Tibial nerve (tissue), 4 donors: ENCODE measurements at regions not wholly inside any gene's neighbourhood (a gene's known extent, or its start where the extent isn't known, plus 50 kb on each side); places are given as distances from the start of the nearest gene placed in this dataset.

Experiments used
- DNase-seq, 2 donors: peaks; one replicate each; pipeline ENCODE4 v3.0.0-alpha.2; 2019; ENCODE audit warnings: low spot score in 2 of 2
- H3K27ac ChIP-seq, 4 donors: fragments of 200-600 bp; sonication (generic) in 3 of 4; one replicate each; pipeline ENCODE4 v1.5.1; 2017 to 2019; ENCODE audit warnings: mild to moderate bottlenecking in 1 of 4
- H3K27me3 ChIP-seq, 2 donors: fragments of 200-600 bp; sonication (generic) in 1 of 2; one replicate each; pipeline versions ENCODE4 v1.5.1 to v1.6.0; 2017 to 2019
- H3K36me3 ChIP-seq, 3 donors: fragments of 200-600 bp; sonication (generic); one replicate each; pipeline ENCODE4 v1.5.1; 2018 to 2019
- H3K4me1 ChIP-seq, 4 donors: fragments of 200-600 bp; sonication (generic) in 3 of 4; one replicate each; pipeline ENCODE4 v1.5.1; 2017 to 2019
- H3K4me3 ChIP-seq, 4 donors: fragments of 200-600 bp; sonication (generic) in 3 of 4; one replicate each; pipeline ENCODE4 v1.5.1; 2017 to 2019; ENCODE audit warnings: mild to moderate bottlenecking in 1 of 4, moderate library complexity in 1 of 4
- H3K9me3 ChIP-seq, 4 donors: fragments of 200-600 bp; sonication (generic) in 3 of 4; one replicate each; pipeline ENCODE4 v1.5.1; 2017 to 2019
- CTCF ChIP-seq, 5 experiments: fragments of 200-600 bp in 3 of 5; fragments of 450-650 bp in 2 of 5; sonication (generic) in 3 of 5; IDR thresholded peaks; one replicate each; pipeline ENCODE4 v1.5.1; 2016 to 2019; ENCODE audit warnings: antibody characterized with exemption in 5 of 5, mild to moderate bottlenecking in 3 of 5, moderate library complexity in 2 of 5
- EP300 ChIP-seq, 2 donors: sonication (generic); formaldehyde crosslinking; IDR thresholded peaks; one replicate each; pipeline ENCODE4 v1.6.1; 2017; ENCODE audit warnings: antibody characterized with exemption in 2 of 2, mild to moderate bottlenecking in 1 of 2
- POLR2A ChIP-seq, 2 donors: fragments of 450-650 bp; IDR thresholded peaks; one replicate each; pipeline ENCODE4 v1.6.1; 2017; ENCODE audit warnings: antibody characterized with exemption in 2 of 2, mild to moderate bottlenecking in 2 of 2, moderate library complexity in 2 of 2
- WGBS, 2 donors: methylation state at CpG; one replicate each; pipeline ENCODE4 v1.1.5; 2018; 5-methylcytosine and 5-hydroxymethylcytosine counted together

DNA sequence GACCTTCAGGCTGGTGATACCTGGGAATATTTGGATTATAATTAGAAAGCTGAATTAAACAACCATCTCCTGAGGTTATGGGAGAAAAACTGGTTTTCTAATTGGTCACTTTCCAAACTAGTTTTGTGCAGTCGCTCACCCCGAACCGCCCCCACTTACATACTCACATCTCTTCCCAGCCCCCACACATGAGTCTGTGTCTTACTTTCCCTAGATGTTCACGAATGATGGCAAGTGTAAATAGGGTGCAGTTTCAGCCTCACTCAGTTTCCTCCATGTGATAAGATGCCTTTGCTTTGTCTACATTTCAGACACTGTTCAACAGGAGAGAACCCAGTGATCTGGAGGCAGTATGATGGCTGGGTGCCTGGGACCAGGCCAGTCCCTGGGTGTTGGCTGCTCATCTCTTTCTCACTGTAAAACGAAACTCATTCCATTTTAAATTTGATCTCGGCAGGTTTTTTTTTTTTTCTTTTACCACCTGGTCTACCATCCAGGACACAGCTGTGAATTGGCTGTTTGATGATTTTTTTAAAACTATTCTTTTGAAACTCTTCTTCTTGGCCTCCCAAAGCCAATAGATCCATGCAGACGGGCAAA lies 164.3 kb upstream of the RAB4A start:
- Histone ChIP-seq H3K9me3 (no peaks in the 10 kb centered on the region), H3K4me3 (no peak overlapping the region), H3K36me3 (no peaks in the 10 kb centered on the region), H3K4me1 (peaks cover 0 to 47% (median 0%) of the 10 kb centered on the region in 4 donors), H3K27me3 (no peaks in the 10 kb centered on the region), H3K27ac (no peak overlapping the region)
- DNase-seq: no peak
- WGBS, 2 donors: 86% methylated on average over 7 of the region's 7 CpGs
- no peak for TF ChIP-seq EP300 (IDR thresholded peaks at IDR 0.05)

GRCh38 chr1:229107304-229107815 lies 163.6 kb upstream of the RAB4A start:
- Histone ChIP-seq H3K9me3 (no peaks in the 10 kb centered on the region), H3K27me3 (no peaks in the 10 kb centered on the region), H3K4me3 (no peak overlapping the region), H3K36me3 (no peaks in the 10 kb centered on the region), H3K27ac (no peak overlapping the region), H3K4me1 (peaks cover 0 to 47% (median 0%) of the 10 kb centered on the region in 4 donors)
- WGBS, 2 donors: 79 to 84% methylated on average over 6 of the region's 6 CpGs
- TF ChIP-seq CTCF (IDR thresholded peaks at IDR 0.05): no peak
- no peak for TF ChIP-seq EP300 (IDR thresholded peaks at IDR 0.05)
- no peak for TF ChIP-seq POLR2A (IDR thresholded peaks at IDR 0.05)
- no peak for DNase-seq

DNA sequence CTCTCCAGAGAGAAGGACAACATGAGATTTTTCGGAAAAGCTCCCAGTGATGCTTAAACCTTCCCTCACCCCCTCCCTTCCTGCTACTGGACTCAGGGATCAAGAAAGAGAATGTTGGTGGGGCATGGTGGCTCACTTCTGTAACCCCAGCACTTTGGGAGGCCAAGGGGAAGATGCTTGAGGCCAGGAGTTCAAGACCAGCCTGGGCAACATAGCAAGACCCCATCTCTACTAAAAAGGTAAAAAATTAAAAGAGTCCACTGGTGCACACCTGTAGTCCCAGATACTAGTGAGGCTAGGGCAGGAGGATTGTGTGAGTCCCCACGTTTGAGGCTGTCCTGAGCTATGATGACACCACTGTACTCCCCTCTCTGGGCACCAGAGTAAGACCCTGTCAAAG lies 162.9 kb upstream of the RAB4A start:
- DNase-seq: no peak
- H3K27ac ChIP-seq: no peak overlapping the region
- H3K27me3 ChIP-seq: no peaks in the 10 kb centered on the region
- H3K9me3 ChIP-seq: no peaks in the 10 kb centered on the region
- no peak overlapping the region for H3K4me3 ChIP-seq
- H3K4me1 ChIP-seq: peaks cover 0 to 42% (median 0%) of the 10 kb centered on the region in 4 donors
- no peaks in the 10 kb centered on the region for H3K36me3 ChIP-seq
- TF ChIP-seq CTCF (IDR thresholded peaks at IDR 0.05): no peak
- WGBS, 2 donors: 91 to 96% methylated on average over 2 of the region's 2 CpGs

GRCh38 chr1:229108598-229109201 lies 162.2 kb upstream of the RAB4A start:
- Histone ChIP-seq H3K9me3 (no peaks in the 10 kb centered on the region), H3K4me3 (no peak overlapping the region), H3K36me3 (no peaks in the 10 kb centered on the region), H3K27me3 (no peaks in the 10 kb centered on the region), H3K4me1 (peaks cover 0 to 36% (median 0%) of the 10 kb centered on the region in 4 donors), H3K27ac (peak overlapping the region in 2 of 4 donors; percentile 25 to 37)
- 67 to 80% methylated on average over 9 to 10 of the region's 10 CpGs for WGBS, 2 donors
- no peak for TF ChIP-seq POLR2A (IDR thresholded peaks at IDR 0.05)
- TF ChIP-seq CTCF (IDR thresholded peaks at IDR 0.05): no peak
- no peak for TF ChIP-seq EP300 (IDR thresholded peaks at IDR 0.05)
- no peak for DNase-seq

DNA sequence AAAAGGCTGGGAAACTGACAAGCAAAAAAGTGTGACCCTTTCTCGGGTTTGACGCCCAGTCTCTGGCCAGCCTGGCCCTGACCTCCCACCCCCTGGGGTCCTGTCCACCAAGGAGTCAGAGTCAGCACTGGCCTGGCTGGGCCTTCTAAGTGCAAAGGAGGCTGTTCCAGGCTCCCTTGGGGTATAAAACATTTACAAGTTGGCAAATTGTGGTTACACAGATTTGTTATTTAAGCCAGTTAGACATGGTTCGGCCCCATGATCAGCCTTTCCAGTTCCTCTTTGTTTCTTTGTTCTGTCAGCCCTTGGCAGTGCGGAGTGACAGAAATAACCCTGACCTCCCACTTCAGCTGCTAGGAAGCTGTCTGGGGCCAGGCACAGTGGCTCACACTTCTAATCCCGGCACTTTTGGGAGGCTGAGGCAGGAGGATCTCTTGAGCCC lies 161.6 kb upstream of the RAB4A start:
- peaks cover 0 to 34% (median 0%) of the 10 kb centered on the region in 4 donors for H3K4me1 ChIP-seq
- DNase-seq: peak; percentile 23 to 31
- H3K4me3 ChIP-seq: no peak overlapping the region
- no peaks in the 10 kb centered on the region for H3K9me3 ChIP-seq
- no peaks in the 10 kb centered on the region for H3K27me3 ChIP-seq
- no peak for TF ChIP-seq CTCF (IDR thresholded peaks at IDR 0.05)
- peak in 1 of 2 donors; percentile 20 for TF ChIP-seq EP300 (IDR thresholded peaks at IDR 0.05)
- WGBS, 2 donors: 44 to 67% methylated on average over 5 of the region's 5 CpGs
- no peaks in the 10 kb centered on the region for H3K36me3 ChIP-seq
- H3K27ac ChIP-seq: peak overlapping the region in 2 of 4 donors; percentile 25 to 37
